ENCODE measurements at regions not wholly inside any gene's neighbourhood (a gene's known extent, or its start where the extent isn't known, plus 50 kb on each side); places are given as distances from the start of the nearest gene placed in this dataset.
"Not testable (repeated sequence)": the region's sequence is repeated elsewhere in the genome, so short reads cannot be mapped to it uniquely, and the experiment has no call there.

DNA sequence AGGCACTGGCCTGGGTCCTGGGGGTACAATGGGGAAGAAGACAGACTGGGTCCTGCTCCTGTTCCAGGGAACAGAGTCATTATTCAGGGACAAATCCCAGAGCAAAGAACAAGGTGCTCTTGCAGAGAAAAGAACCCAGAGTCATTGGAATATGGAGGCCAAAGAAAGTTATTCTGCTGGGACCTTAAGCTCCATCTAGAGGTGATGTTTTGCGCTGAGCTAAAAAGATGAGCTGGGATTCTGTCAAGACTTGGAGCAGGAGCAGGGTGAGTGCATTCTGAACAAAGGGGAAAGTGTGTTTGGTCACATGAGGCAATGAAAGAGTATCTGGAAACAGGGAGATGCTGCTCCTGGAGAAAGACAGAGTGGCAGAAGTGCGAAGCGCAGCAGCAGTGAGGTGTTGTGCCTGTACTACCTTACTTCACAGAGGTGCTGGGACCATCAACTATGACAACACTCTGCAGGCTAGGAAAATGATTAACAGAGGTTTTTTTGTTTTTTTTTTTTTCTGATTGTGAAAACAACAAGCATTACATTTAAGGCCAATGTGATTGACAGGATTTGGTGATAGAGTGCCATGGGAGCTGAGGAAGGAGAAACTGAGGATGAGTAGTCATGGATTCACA is 95.3 kb upstream of the TNFSF11 start:
- no peak for DNase-seq

DNA sequence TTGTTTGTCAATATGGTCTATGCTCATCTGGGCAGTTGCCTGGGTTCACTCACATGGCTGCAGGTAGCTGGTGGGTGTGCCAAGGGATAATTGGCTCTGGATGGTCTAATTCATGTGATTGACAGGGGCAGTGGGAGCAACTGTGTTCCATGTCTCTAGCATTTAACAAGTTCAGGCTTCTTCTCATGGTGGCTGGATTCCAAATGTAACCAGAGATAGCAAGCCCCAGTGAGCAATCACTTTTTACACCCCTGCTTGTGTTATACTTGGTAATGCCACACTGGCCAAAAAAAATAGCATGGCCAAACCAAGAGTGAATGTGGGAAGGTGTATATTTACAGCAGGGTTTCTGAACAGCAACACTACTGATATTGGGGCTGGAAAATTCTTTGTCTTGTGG is 89.6 kb upstream of the TNFSF11 start:
- no peak for DNase-seq

DNA sequence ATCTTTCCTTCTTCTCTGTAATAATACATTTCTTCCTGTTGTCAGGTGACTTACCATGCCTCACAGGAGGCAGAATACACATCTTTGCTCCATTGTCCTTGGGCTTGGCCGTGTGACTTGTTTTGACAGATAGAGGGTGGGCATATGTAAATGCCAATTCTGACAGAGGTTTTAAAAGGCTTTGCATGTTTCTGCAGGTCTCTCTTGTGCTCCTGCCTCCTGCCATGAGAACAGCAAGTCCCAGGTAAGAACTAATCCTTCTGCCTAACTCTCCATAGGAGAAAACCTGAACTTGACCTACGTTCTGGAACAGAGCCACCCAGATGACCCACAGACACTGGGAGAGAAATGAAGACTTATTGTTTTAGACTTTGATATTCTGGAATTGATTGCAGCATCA is 88.7 kb upstream of the TNFSF11 start:
- DNase-seq: no peak

DNA sequence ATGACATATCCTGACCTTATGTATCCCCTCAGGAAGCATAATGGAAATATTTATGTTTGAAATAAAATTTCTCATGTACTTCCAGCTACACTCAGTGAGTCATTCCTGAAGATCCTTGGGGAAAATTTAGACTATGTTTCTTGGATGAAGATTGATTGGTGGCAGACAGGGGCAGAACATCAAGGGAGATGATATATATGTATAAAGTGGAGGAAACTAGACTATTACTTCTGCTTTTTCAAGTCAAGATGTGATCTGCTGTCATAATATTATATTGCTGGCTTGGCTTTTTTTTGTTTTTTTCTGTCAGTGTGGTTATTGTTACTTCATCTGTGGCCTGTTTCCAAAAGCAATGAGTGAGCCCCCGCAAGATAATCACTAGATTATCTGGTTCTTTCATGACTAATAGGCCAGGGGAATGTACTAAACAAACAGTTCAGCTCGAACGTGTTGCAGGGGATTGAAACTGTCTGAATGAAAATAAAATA is 87.2 kb upstream of the TNFSF11 start:
- DNase-seq: no peak

DNA sequence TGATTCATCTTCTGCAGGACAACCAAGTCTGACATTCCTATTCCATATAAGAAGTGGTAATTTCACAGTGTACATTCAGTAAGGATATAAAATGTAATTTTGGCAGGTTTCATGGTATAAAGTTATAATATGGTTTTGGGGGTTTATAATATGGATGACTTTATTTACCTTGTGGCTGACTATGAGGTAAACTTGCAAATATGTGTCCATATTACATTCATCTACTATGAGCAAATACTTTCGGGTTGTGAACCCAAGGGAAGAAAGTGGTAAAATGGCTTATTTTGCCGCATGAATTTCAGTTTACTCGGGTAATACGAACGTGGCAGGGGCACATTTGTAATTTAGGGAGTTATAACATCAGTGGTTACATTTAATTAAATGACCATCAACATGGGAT is 86.7 kb upstream of the TNFSF11 start:
- DNase-seq: no peak

DNA sequence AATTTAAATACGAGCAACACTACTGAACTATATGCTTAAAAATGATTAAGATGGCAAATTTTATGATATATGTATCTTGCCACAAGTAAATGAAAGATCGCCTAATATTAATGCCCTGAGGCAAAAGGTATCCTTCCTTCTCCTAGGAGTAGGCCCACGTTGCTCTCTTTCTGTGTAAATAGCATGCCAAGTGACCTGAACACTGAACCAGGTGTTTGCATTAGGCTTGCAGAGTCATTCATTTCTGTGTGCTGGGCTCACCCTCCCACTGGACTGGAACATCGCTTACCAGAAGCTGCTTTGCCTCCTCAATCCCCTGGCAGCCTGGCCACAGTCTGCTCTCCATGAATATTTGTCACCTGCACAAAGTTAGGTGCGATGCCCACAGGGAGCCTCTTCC is 83.3 kb upstream of the TNFSF11 start:
- no peak for DNase-seq

DNA sequence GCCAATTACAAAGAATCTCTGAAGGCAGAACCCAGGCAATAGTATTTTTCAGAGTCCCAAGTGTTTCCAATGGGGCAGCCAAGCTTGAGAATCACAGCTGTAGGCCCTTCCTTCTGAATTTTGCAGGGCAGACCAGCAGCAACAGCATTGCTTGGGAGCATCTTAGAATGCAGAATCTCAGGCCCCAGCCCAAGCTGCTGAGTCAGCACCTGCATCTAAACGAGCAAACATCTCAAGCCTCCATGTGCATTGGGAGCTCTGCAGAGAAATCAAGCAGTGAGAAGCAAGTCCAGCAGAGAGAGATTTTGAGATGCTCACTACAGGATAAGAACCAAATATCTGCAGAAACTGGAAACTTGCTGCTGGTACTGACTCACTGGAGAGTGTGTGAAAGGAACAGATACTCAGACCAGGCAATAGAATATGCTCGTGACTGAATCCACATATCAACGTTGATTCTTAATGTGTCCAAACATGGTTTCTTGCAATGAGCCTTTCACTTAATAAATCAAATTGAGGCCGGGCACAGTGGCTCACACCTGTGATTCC is 81.5 kb upstream of the TNFSF11 start:
- no peak for DNase-seq

DNA sequence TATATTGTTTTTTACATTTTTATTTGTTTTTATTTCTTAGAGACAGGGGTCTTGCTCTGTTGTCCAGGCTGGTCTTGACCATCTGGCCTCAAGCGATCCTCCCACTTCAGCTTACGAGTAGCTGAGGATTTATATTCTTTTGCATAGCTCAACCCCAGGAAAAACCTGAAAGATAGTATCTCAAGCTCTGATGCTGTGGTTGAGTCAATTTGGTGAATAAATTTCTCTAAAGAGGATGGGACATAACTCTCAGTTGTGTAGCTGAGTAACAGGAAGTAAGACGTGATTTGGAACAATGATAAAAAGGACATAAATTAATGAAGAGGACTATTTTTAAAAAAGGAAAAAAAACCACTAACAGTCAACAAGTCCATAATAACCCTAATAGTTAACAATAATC is 79.8 kb upstream of the TNFSF11 start:
- no peak for DNase-seq

DNA sequence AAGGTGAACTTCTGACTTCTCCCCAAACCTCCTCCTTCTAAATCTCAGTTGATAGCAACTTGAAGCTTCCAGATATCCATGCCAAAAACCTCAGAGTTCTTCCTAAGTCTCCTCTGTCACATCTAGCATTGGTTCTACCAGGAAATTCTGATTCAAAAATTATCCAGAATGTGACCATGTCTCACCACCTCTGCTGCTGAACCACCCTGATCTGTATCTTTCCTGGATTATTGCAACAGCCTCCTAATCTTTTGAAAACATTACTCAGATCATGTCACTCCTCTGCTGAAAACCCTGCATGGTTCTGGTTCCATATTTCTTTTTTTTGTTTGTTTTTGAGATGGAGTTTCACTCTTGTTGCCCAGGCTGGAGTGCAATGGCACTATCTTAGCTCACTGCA is 78.7 kb upstream of the TNFSF11 start:
- no peak for DNase-seq

DNA sequence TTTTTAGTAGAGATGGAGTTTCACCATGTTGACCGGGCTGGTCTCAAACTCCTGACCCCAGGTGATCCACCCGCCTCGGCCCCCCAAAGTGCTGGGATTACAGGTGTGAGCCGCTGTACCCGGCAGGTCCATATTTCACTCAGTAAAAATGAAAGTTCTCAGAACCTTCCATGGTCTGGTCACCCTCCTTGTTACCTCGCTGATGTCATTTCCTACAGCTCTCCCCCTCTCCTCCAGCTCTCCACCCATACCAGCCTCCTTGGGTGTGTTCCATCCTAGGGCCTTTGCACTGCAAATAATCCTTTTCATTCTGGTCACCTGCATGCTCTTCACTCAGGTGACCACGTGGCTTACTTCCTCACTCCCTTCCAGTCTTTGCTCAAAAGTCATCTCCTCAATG is 78.2 kb upstream of the TNFSF11 start:
- no peak for DNase-seq

DNA sequence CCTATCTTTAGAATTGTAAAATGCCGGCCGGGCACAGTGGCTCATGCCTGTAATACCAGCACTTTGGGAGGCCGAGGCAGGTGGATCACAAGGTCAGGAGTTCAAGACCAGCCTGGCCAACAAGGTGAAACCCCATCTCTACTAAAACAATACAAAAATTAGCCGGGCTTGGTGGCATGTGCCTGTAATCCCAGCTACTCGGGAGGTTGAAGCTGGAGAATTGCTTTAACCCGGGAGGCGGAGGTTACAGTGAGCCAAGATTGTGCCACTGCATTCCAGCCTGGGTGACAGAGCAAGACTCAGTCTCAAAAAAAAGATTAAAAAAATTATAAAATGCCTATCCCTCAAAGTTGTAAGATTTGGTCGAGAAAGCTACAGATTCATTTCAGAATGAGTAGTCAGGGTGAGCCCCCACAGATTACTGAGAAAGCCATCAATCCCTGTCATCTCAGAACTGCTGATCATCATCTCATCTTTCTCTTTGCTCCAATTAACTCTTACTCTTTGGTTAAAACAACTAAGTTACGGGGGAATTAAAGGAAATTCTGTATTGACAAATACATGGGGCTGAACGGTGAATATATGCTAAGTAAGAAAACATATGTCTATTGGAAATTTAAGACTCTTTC is 76.9 kb upstream of the TNFSF11 start:
- DNase-seq: not testable (repeated sequence)

DNA sequence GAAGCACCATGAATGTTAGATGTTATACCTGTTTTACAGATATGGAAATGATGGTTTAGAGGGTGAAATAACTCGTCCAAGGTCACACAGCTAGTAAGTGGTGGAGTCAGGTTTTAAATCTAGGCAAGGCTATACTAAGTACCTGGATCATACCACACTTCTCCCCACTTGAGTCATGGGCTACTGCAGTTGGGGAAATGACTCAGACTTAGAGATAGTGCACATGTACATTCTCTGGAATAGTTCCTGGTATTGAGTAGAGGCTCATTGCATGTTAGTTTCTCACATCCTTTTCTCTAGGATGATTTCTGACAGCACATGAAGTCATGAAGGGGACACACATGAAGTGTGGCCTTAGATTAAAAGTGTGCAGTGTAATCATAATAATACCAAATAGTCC is 76.2 kb upstream of the TNFSF11 start:
- DNase-seq: no peak

DNA sequence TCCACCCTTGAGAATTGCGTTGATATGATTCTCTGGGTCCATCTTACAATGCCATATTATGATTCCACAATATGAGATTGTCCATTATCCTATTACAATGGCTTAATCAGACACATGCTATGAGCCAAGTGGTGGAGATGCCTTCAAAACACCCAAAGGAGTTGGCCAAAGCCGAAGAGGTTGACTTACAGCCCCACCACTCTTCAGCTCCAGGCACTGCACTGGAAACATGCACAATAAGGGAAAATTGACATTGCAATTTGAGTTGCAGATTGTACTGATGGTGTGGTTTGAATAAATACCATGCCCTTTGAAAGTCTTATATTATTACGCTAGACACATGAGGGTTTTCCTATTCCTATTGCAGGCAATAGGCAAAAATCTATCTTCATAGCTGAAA is 75.4 kb upstream of the TNFSF11 start:
- DNase-seq: no peak
